Spleen (tissue), 11 donors: ENCODE measurements at regions not wholly inside any gene's neighbourhood (a gene's known extent, or its start where the extent isn't known, plus 50 kb on each side); places are given as distances from the start of the nearest gene placed in this dataset.

ENCODE experiments used
- DNase-seq: peaks from one replicate; pipeline ENCODE4 v3.0.0-alpha.2; 2020
- H3K27ac ChIP-seq, 8 donors: fragments of 200-600 bp; sonication (generic) in 7 of 8; 1 replicate in 4 of 8; 2 replicates in 4 of 8; pipeline versions ENCODE4 v1.5.0 to v1.8.0; 2016 to 2021; ENCODE audit warnings: inconsistent platforms in 4 of 8, mild to moderate bottlenecking in 4 of 8, moderate library complexity in 1 of 8
- H3K27me3 ChIP-seq, 7 donors: fragments of 200-600 bp; sonication (generic) in 6 of 7; replicated peaks in 1 of 7; 1 replicate in 4 of 7; 2 replicates in 3 of 7; pipeline versions ENCODE4 v1.5.0 to v1.8.0; 2016 to 2021; ENCODE audit warnings: inconsistent platforms in 3 of 7, mild to moderate bottlenecking in 1 of 7
- H3K36me3 ChIP-seq, 6 donors: fragments of 200-600 bp; sonication (generic) in 5 of 6; 1 replicate in 4 of 6; 2 replicates in 2 of 6; pipeline versions ENCODE4 v1.5.0 to v1.8.0; 2016 to 2021; ENCODE audit warnings: inconsistent platforms in 2 of 6
- H3K4me1 ChIP-seq, 6 donors: fragments of 200-600 bp; sonication (generic) in 5 of 6; 1 replicate in 3 of 6; 2 replicates in 3 of 6; pipeline versions ENCODE4 v1.5.0 to v1.8.0; 2016 to 2021; ENCODE audit warnings: inconsistent platforms in 3 of 6
- H3K4me3 ChIP-seq, 8 donors: fragments of 200-600 bp; sonication (generic) in 7 of 8; 1 replicate in 4 of 8; 2 replicates in 4 of 8; pipeline versions ENCODE4 v1.5.0 to v1.8.0; 2016 to 2021; ENCODE audit warnings: inconsistent platforms in 4 of 8, mild to moderate bottlenecking in 4 of 8, moderate library complexity in 2 of 8
- H3K9me3 ChIP-seq, 8 donors: fragments of 200-600 bp; sonication (generic) in 7 of 8; 1 replicate in 4 of 8; 2 replicates in 4 of 8; pipeline versions ENCODE4 v1.5.0 to v1.8.0; 2016 to 2021; ENCODE audit warnings: inconsistent platforms in 4 of 8
- CTCF ChIP-seq, 11 experiments: fragments of 200-600 bp in 7 of 11; fragments of 450-650 bp in 4 of 11; sonication (generic) in 4 of 11; IDR thresholded peaks in 8 of 11; conservative IDR thresholded peaks in 3 of 11; 1 replicate in 7 of 11; 2 replicates in 4 of 11; pipeline versions ENCODE4 v1.4.0 to v1.8.0; 2016 to 2021; ENCODE audit warnings: antibody characterized with exemption in 11 of 11, inconsistent platforms in 4 of 11, mild to moderate bottlenecking in 1 of 11
- POLR2A ChIP-seq, 3 donors: fragments of 450-650 bp; IDR thresholded peaks; one replicate each; pipeline ENCODE4 v1.5.1; 2017; ENCODE audit warnings: antibody characterized with exemption in 3 of 3, mild to moderate bottlenecking in 1 of 3
- POLR2AphosphoS5 ChIP-seq, 3 donors: sonication (generic); formaldehyde crosslinking; IDR thresholded peaks; one replicate each; pipeline ENCODE4 v1.5.1; 2017; ENCODE audit warnings: antibody characterized with exemption in 3 of 3
- WGBS, 5 donors: extraction: QIAGEN DNeasy Blood & Tissue Kit in 3 of 5; methylation state at CpG; one replicate each; pipeline versions ENCODE4 v1.1.5 to v1.1.7; 2013 to 2018; 5-methylcytosine and 5-hydroxymethylcytosine counted together
- intact Hi-C: fragments of 100-400 bp; cut with DNase I; formaldehyde crosslinking; loops from one replicate; pipeline ENCODE4 v1.15.0; 2023; ENCODE audit warnings: low total_unique reads
- donor health status: healthy with polysubstance abuse.
- donor health status: DM: no; HTN: no; CAD: no; lungs with moderate emphysema.
- donor health status: DM: no; HTN: no; CAD: no.
- donor health status: Bipolar disorder and iron deficiency.
- donor health status: healthy.
- donor health status: DM: no; HTN: no; CAD: no.
- donor health status: DM: yes; HTN: yes; CAD: no.

GRCh38 chr10:35768011-35768410 lies 125.9 kb upstream of the FZD8 start:
- no peaks in the 10 kb centered on the region for H3K36me3 ChIP-seq
- H3K9me3 ChIP-seq, result no peaks in the 10 kb centered on the region
- H3K27ac ChIP-seq, result no peak overlapping the region
- H3K4me1 ChIP-seq, result peaks cover 0 to 24% (median 9%) of the 10 kb centered on the region in 6 donors
- no peak overlapping the region for H3K4me3 ChIP-seq
- intact Hi-C loops, result no loop called here
- no peak for DNase-seq
- no peaks in the 10 kb centered on the region for H3K27me3 ChIP-seq
- 71 to 93% (median 86%) methylated on average over 5 of the region's 5 CpGs for WGBS, 5 donors
- TF ChIP-seq POLR2A (IDR thresholded peaks at IDR 0.05) (no peak), POLR2AphosphoS5 (IDR thresholded peaks at IDR 0.05) (no peak), CTCF (IDR thresholded peaks at IDR 0.05 in 8 of 11, conservative IDR thresholded peaks at IDR 0.05 in 3 of 11) (no peak)

- 86 to 96% (median 91%) methylated on average over 4 of the region's 4 CpGs for WGBS, 5 donors
These were observed 123.9 kb upstream of the FZD8 start for GRCh38 chr10:35765996-35766395.

GRCh38 chr10:35765066-35765527 lies 123.0 kb upstream of the FZD8 start:
- peak overlapping the region in 2 of 8 donors; percentile 19 to 45 for H3K4me3 ChIP-seq

More at GRCh38 chr10:35765996-35766395, 123.9 kb upstream of the FZD8 start:
- TF ChIP-seq POLR2A (IDR thresholded peaks at IDR 0.05), result no peak
- no peak for TF ChIP-seq POLR2AphosphoS5 (IDR thresholded peaks at IDR 0.05)
- TF ChIP-seq CTCF (IDR thresholded peaks at IDR 0.05 in 8 of 11, conservative IDR thresholded peaks at IDR 0.05 in 3 of 11), result no peak
- Histone ChIP-seq H3K4me1 (peaks cover 0 to 16% (median 6%) of the 10 kb centered on the region in 6 donors), H3K9me3 (no peaks in the 10 kb centered on the region), H3K36me3 (no peaks in the 10 kb centered on the region), H3K4me3 (no peak overlapping the region), H3K27ac (no peak overlapping the region), H3K27me3 (no peaks in the 10 kb centered on the region)
- DNase-seq, result no peak
- intact Hi-C loops, result no loop called here

More at GRCh38 chr10:35765066-35765527, 123.0 kb upstream of the FZD8 start:
- Histone ChIP-seq H3K9me3 (no peaks in the 10 kb centered on the region), H3K4me1 (peaks cover 0 to 12% (median 6%) of the 10 kb centered on the region in 6 donors), H3K36me3 (no peaks in the 10 kb centered on the region), H3K27me3 (no peaks in the 10 kb centered on the region), H3K27ac (peak overlapping the region in 2 of 8 donors; percentile 26 to 45)
- TF ChIP-seq POLR2A (IDR thresholded peaks at IDR 0.05), result no peak
- TF ChIP-seq CTCF (IDR thresholded peaks at IDR 0.05 in 8 of 11, conservative IDR thresholded peaks at IDR 0.05 in 3 of 11), result no peak
- peak; percentile 24 to 70 (median 66) for TF ChIP-seq POLR2AphosphoS5 (IDR thresholded peaks at IDR 0.05)
- 13 to 42% (median 14%) methylated on average over 22 to 24 of the region's 24 CpGs for WGBS, 5 donors
- peak; percentile 80 for DNase-seq
- intact Hi-C loops, result no loop called here
